SW480 (cell line): ENCODE measurements at regions not wholly inside any gene's neighbourhood (a gene's known extent, or its start where the extent isn't known, plus 50 kb on each side); places are given as distances from the start of the nearest gene placed in this dataset.

Experiments used
- DNase-seq: peaks from one replicate; pipeline ENCODE4 v3.0.0-alpha.2; 2016; ENCODE audit warnings: low spot score

DNA sequence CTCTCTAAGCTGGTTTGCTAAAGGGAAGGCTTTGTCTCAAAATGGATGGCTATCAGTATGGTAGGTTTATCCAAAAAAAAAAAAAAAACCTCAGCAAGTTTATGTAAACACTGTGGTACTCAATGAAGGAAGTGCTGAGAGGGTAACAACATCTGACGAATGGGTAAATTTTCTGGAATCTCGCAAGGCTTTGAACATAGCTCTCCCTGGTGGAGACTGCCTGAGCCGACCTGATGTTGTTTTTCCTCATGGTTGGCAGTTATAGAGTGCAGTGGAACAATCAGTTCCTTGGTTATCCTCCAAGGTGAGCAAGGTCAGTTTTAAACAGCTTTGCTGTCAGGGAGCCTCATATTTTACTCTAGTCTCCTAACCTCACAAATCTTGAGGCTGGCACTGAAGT is 94.6 kb downstream of the ZPLD1 start:
- DNase-seq, result peak; percentile 14

DNA sequence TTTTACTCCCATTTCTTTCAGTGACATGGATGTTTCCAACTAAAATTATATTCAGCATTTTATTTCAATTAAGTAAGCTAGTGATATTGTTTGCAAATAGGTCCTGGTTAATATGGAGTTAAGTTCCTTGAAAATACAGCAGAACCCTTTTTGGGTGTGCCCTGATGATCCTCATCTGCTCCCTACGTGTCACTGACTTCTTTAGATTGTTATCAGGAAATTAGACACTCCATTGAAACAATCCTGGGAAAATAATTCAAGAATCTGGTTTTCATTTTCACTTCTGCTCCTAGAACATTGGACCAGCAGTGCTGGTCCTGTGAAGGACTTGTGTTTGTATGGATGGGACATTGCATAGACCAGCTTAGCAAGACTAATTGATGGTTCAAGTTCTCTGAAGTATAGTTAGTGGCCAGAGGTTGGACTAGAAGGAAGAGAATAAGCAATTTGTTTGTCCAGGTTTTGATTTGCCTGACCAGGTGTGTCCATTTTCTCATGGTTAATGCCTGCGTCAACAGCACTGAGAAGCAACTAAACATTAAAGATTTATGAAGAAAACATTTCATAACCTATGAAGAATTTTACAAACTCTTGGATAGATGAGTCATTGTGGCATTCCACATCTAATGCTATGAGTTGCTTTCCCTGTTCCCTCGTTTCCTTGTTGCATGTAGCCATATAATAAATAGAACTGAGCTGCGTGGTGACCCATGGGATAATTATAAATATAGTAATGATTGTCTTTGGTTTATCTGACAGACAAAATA is 95.8 kb downstream of the ZPLD1 start:
- peak; percentile 11 for DNase-seq

- DNase-seq, result no peak
These were observed 96.9 kb downstream of the ZPLD1 start for GRCh38 chr3:102531686-102532085.

DNA sequence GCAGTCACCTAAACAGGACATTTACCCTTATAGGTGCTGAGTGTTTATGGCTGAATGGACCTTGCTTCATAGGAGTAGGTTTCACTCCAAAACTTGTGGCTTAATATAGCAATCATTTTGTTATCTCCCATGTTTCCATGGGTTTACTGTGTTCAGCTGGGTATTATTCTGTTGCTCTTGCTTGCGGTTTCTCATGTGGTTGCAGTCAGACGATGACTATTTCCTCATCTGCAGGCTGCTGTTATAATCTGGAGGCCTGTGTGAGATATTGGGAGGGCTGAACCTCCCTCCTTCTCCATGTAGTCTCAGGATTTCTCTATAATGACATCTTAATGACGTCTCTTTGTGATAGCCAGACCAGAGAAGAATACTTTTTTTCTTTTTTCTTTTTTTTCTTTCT is 98.1 kb downstream of the ZPLD1 start:
- no peak for DNase-seq

GRCh38 chr3:102533784-102534183 is 99.0 kb downstream of the ZPLD1 start:
- no peak for DNase-seq

GRCh38 chr3:102536456-102536855 is 101.6 kb downstream of the ZPLD1 start:
- DNase-seq, result peak; percentile 54

GRCh38 chr3:102537123-102537522 is 102.3 kb downstream of the ZPLD1 start:
- no peak for DNase-seq

DNA sequence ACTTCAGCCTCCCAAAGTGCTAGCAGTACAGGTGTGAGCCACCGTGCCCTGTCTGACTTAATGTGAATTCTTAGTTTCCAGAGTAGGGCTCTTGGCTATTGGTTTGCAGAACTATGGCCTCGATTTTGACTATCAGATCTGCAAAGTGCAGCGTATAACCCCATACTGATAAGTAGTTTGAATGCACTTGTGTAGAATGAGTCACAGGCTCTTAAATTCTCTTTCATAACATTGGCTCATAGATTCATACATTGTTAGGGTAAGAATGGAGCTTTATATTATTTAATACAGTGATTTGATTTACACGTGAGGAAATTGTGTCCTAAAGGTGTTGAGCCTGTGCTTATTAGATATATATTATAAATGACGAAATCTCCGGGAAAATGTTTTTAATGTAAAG is 109.9 kb downstream of the ZPLD1 start:
- DNase-seq, result no peak

DNA sequence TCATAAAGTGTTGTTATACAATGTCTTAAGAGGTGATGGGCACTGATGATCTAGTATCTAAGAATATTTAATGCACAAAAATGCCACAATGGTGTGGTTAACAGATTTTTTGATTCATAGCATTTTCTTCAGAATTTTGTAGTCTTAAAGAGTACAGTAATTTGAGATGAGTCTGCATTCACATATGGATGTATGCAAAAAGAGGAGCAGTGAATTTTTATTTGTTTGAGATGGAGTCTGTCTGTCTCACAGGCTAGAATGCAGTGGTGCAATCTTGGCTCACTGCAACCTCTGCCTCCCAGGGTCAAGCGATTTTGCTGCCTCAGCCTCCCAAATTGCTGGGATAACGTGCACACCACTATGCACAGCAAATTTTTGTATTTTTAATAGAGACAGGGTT is 110.5 kb downstream of the ZPLD1 start:
- no peak for DNase-seq

- DNase-seq, result no peak
These were observed 119.1 kb downstream of the ZPLD1 start for GRCh38 chr3:102553876-102554275.

- DNase-seq, result no peak
These were observed 135.7 kb downstream of the ZPLD1 start for GRCh38 chr3:102570511-102570910.

DNA sequence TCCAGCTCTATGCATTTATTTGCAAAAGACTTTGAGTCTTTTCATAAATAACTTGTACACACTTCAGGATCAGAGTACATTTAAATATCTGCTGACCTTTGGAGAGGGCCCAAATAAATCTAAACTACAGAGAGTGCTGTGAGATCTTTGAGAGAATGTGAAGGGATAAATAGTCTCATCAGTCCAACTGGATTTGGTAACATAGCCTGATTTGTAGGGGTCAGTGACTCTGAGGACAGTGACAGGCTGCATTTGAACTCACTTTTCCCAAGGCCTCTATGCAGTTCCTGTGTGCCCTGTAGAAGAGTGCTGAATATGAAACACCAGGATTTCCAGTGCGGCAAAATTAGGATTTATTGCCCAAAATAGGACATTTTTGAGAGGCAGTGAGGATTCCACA is 136.2 kb downstream of the ZPLD1 start:
- no peak for DNase-seq

DNA sequence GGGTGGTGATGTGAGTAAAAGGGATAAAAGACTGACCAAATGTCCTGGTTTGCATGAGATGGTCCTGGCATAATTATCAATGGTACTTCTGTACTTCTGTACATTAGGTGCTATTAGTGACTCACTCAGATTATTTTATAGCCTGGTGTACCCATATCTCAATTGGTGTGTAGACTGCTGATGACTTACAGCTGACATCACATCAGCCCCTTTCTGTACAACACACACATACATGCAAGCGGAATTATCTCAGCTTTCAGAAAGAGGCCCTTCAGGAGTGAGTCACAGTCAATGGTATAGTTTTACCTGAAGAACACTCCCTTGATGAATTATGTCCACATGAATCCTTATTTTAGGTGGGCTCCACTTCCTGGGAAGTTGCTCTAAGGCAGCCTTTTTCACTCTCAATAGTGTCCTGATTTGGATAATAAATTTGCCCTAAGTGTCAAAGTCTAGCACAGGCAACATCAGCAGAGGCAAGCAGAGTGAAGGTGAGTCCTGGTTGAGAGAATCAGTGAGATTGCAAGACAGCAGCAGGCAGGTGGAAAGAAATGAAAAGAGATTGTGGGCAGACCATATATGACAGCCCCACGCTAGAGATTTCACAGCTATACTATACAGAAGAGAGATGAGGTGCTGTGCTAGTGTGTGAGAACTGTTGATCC is 137.0 kb downstream of the ZPLD1 start:
- DNase-seq, result no peak

- no peak for DNase-seq
These were observed 138.7 kb downstream of the ZPLD1 start for GRCh38 chr3:102573483-102574028.

GRCh38 chr3:102574355-102574754 is 139.5 kb downstream of the ZPLD1 start:
- no peak for DNase-seq

GRCh38 chr3:102576651-102577050 is 141.8 kb downstream of the ZPLD1 start:
- no peak for DNase-seq

DNA sequence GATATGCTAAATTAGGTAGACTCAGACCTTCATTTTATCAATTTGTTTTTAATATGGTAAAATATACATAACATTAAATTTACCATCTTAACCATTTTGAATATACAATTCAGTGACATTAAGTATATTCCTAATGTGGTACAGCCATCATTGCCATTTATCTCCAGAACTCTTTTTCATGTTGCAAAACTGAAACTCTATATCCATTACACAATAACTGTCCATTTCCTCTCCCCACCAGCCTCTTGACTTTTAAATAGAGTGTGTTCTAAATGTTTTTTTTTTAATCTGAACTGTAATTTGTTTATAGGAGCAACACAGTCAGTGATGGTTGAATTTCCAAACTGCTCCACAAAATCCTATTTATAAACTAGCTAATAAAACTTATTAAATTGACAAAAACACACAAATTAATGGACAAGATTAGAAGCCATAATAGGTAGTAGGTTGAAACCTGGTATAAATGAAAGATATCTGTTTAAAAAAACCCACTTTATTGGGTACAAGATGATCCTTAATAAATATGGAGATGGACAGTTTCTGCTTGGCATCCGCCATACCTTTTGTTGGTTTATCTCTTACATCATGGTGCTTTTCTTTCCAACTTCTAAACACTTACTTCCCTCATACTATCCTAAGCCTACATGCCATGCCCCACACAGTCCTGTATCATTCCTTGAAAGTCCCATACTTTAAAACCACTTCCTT is 142.4 kb downstream of the ZPLD1 start:
- DNase-seq, result no peak

GRCh38 chr3:102580760-102581159 is 145.9 kb downstream of the ZPLD1 start:
- DNase-seq, result no peak

GRCh38 chr3:102586485-102586884 is 151.7 kb downstream of the ZPLD1 start:
- no peak for DNase-seq

GRCh38 chr3:102593812-102594602 is 159.2 kb downstream of the ZPLD1 start:
- no peak for DNase-seq

GRCh38 chr3:102595057-102595456 is 160.2 kb downstream of the ZPLD1 start:
- no peak for DNase-seq
